HepG2 (cell line): ENCODE measurements at regions not wholly inside any gene's neighbourhood (a gene's known extent, or its start where the extent isn't known, plus 50 kb on each side); places are given as distances from the start of the nearest gene placed in this dataset.

Source experiments
- ATAC-seq: fragments of 200-7000 bp; cut with Tn5 transposase; 3 replicates; pipeline ENCODE4 v1.9.1; 2020; ENCODE audit warnings: mild to moderate bottlenecking, moderate library complexity
- BruUV-seq: library from RNA; stranded (reverse); fragments of 400-500 nt; replicated peaks from 2 replicates; lab custom pipeline; 2021; lab: Mats Ljungman, UMichigan
- CTCF ChIA-PET: fragments of 300-600 bp; formaldehyde crosslinking; extraction: SDS; loops from one replicate; lab custom pipeline; 2021; ENCODE audit warnings: low total read pairs, inconsistent platforms, low intra/inter-chr PET ratio; lab: Yijun Ruan, JAX
- POLR2A ChIA-PET: fragments of 350-600 bp; sonication (Branson Sonifier 250); formaldehyde crosslinking; loops from one replicate; lab custom pipeline; 2020; ENCODE audit warnings: antibody characterized with exemption, inconsistent platforms; lab: Yijun Ruan, JAX
- DNase-seq: peaks from one replicate; pipeline ENCODE4 v3.0.0-alpha.2; 2015; ENCODE audit warnings: low spot score
- FAIRE-seq: peaks from 3 replicates; lab custom pipeline; 2011; peaks lifted over from hg19 to GRCh38; lab: Jason Lieb, UNC
- H2AFZ ChIP-seq: one replicate; pipeline ENCODE4 v1.6.1; 2011; ENCODE audit warnings: low read length, inconsistent platforms
- H3K27ac ChIP-seq: fragments of 300-600 bp; 3 replicates; pipeline ENCODE4 v1.8.0; 2011; ENCODE audit warnings: mixed run types, mild to moderate bottlenecking, mixed read lengths, low read length, inconsistent platforms; ENCODE audit not compliant: insufficient read depth; ENCODE audit errors: extremely low read length
- H3K27me3 ChIP-seq, 2 experiments: fragments of 200-600 bp in 1 of 2; 2 replicates in 1 of 2; 3 replicates in 1 of 2; pipeline versions ENCODE4 v1.6.0 to v1.8.0; 2011; ENCODE audit warnings: low read length in 2 of 2, mild to moderate bottlenecking in 2 of 2, moderate library complexity in 2 of 2, inconsistent platforms in 1 of 2; ENCODE audit not compliant: insufficient read depth in 2 of 2, control insufficient read depth in 1 of 2
- H3K36me3 ChIP-seq, 2 experiments: fragments of 200-600 bp in 1 of 2; replicated peaks in 1 of 2; 2 replicates in 1 of 2; 3 replicates in 1 of 2; pipeline versions ENCODE4 v1.5.1 to v1.8.0; 2011; ENCODE audit warnings: low read length in 2 of 2, inconsistent platforms in 1 of 2; ENCODE audit not compliant: insufficient read depth in 2 of 2, control insufficient read depth in 1 of 2
- H3K4me1 ChIP-seq: 2 replicates; pipeline ENCODE4 v1.5.1; 2012; ENCODE audit warnings: low read length, inconsistent platforms; ENCODE audit not compliant: insufficient read depth
- H3K4me2 ChIP-seq: 2 replicates; pipeline ENCODE4 v1.6.0; 2011; ENCODE audit warnings: low read depth, low read length, inconsistent platforms
- H3K4me3 ChIP-seq, 3 experiments: fragments of 200-600 bp in 1 of 3; sonication (generic), shearing (Covaris generic) in 1 of 3; replicated peaks in 1 of 3; 2 replicates each; pipeline ENCODE4 v1.5.1; 2011 to 2016; ENCODE audit warnings: low read length in 3 of 3, inconsistent platforms in 2 of 3, low read depth in 2 of 3, mild to moderate bottlenecking in 2 of 3, control low read depth in 1 of 3, mixed read lengths in 1 of 3; ENCODE audit not compliant: insufficient read depth in 1 of 3
- H3K79me2 ChIP-seq: one replicate; pipeline ENCODE4 v1.6.1; 2011; ENCODE audit warnings: low read length, inconsistent platforms; ENCODE audit not compliant: insufficient read depth
- H3K9ac ChIP-seq: 2 replicates; pipeline ENCODE4 v1.6.0; 2011; ENCODE audit warnings: mild to moderate bottlenecking, low read depth, low read length, inconsistent platforms; ENCODE audit not compliant: insufficient read depth
- H3K9me3 ChIP-seq: 2 replicates; pipeline ENCODE4 v1.5.1; 2012; ENCODE audit warnings: mild to moderate bottlenecking, low read length
- H4K20me1 ChIP-seq: 2 replicates; pipeline ENCODE4 v1.6.0; 2011; ENCODE audit warnings: inconsistent platforms, mild to moderate bottlenecking, low read length, moderate library complexity; ENCODE audit not compliant: insufficient read depth
- CREB1 ChIP-seq, 2 experiments: fragments of 450-650 bp in 1 of 2; IDR thresholded peaks; 2 replicates each; pipeline ENCODE4 v1.6.1; 2016 to 2017; ENCODE audit warnings: control low read depth in 1 of 2, mild to moderate bottlenecking in 1 of 2, missing compliant biosample characterization in 1 of 2, missing genetic modification characterization in 1 of 2
- HMGXB4 ChIP-seq, 2 experiments: sonication (generic) in 1 of 2; formaldehyde crosslinking in 1 of 2; IDR thresholded peaks; 2 replicates each; pipeline versions ENCODE4 v1.4.0 to v1.6.1; 2018 to 2020; ENCODE audit warnings: missing genetic modification reagents in 2 of 2, borderline replicate concordance in 1 of 2, low read depth in 1 of 2, mild to moderate bottlenecking in 1 of 2, missing biosample characterization in 1 of 2
- KAT8 ChIP-seq: IDR thresholded peaks from 2 replicates; pipeline ENCODE4 v1.6.1; 2016; ENCODE audit warnings: missing genetic modification reagents, missing compliant biosample characterization
- PAWR ChIP-seq: sonication (generic); formaldehyde crosslinking; IDR thresholded peaks from 2 replicates; pipeline ENCODE4 v1.4.0; 2020; ENCODE audit warnings: missing genetic modification reagents, mild to moderate bottlenecking, borderline replicate concordance
- PRDM15 ChIP-seq: sonication (generic); formaldehyde crosslinking; IDR thresholded peaks from 2 replicates; pipeline ENCODE4 v1.4.0; 2020; ENCODE audit warnings: missing genetic modification reagents
- ZBTB21 ChIP-seq: sonication (generic); formaldehyde crosslinking; IDR thresholded peaks from 2 replicates; pipeline ENCODE4 v1.4.0; 2020; ENCODE audit warnings: missing genetic modification reagents
- ZEB1 ChIP-seq: IDR thresholded peaks from 2 replicates; pipeline ENCODE4 v1.6.1; 2012; ENCODE audit warnings: mild to moderate bottlenecking, low read depth, inconsistent platforms; ENCODE audit not compliant: insufficient replicate concordance
- ZNF17 ChIP-seq: sonication (generic); formaldehyde crosslinking; IDR thresholded peaks from 2 replicates; pipeline ENCODE4 v1.5.0; 2020; ENCODE audit warnings: mild to moderate bottlenecking, missing genetic modification reagents
- ZNF251 ChIP-seq: sonication (generic); formaldehyde crosslinking; IDR thresholded peaks from 2 replicates; pipeline ENCODE4 v1.9.0; 2021; ENCODE audit warnings: mild to moderate bottlenecking, missing genetic modification reagents
- ZNF329 ChIP-seq: sonication (generic); formaldehyde crosslinking; IDR thresholded peaks from 2 replicates; pipeline ENCODE4 v1.9.0; 2021; ENCODE audit warnings: low read depth, mild to moderate bottlenecking, missing genetic modification reagents
- ZNF337 ChIP-seq: sonication (generic); formaldehyde crosslinking; IDR thresholded peaks from 2 replicates; pipeline ENCODE4 v1.5.1; 2020; ENCODE audit warnings: missing genetic modification reagents, low read depth, mild to moderate bottlenecking, borderline replicate concordance
- ZNF354B ChIP-seq: sonication (generic); formaldehyde crosslinking; IDR thresholded peaks from 2 replicates; pipeline ENCODE4 v1.8.0; 2022; ENCODE audit warnings: mild to moderate bottlenecking, missing genetic modification reagents
- ZNF383 ChIP-seq: sonication (generic); formaldehyde crosslinking; IDR thresholded peaks from 2 replicates; pipeline ENCODE4 v1.4.0; 2020; ENCODE audit warnings: missing genetic modification reagents, mild to moderate bottlenecking, borderline replicate concordance
- ZNF446 ChIP-seq: sonication (generic); formaldehyde crosslinking; IDR thresholded peaks from 2 replicates; pipeline ENCODE4 v1.5.0; 2020; ENCODE audit warnings: mild to moderate bottlenecking, missing genetic modification reagents
- ZNF451 ChIP-seq: sonication (generic); formaldehyde crosslinking; IDR thresholded peaks from 2 replicates; pipeline ENCODE4 v1.5.0; 2020; ENCODE audit warnings: mild to moderate bottlenecking, missing genetic modification reagents
- ZNF850 ChIP-seq: sonication (generic); formaldehyde crosslinking; conservative IDR thresholded peaks from 2 replicates; pipeline ENCODE4 v1.9.0; 2021; ENCODE audit warnings: mild to moderate bottlenecking, missing genetic modification reagents
- ZXDC ChIP-seq: sonication (generic); formaldehyde crosslinking; IDR thresholded peaks from 2 replicates; pipeline ENCODE4 v1.5.0; 2020; ENCODE audit warnings: mild to moderate bottlenecking, missing genetic modification reagents
- WGBS: methylation state at CpG from one replicate; pipeline ENCODE4 v1.1.6; 2017; ENCODE audit warnings: low lambda C conversion rate; 5-methylcytosine and 5-hydroxymethylcytosine counted together
- in situ Hi-C: cut with HindIII; loops from 2 replicates; pipeline ENCODE4 v1.10.0; 2017; ENCODE audit warnings: low pct_unique_long_range_greater_than_20kb; ENCODE audit not compliant: extremely low pct_ligation_motif_present
- intact Hi-C: fragments of 100-400 bp; cut with micrococcal nuclease; formaldehyde crosslinking; loops from one replicate; pipeline ENCODE4 v1.10.0; 2022; ENCODE audit not compliant: unreplicated experiment

- no peak for FAIRE-seq
These were observed 333.8 kb upstream of the AKR1E2 start for GRCh38 chr10:4492202-4492601.

More at GRCh38 chr10:4492202-4492601, 333.8 kb upstream of the AKR1E2 start:
- intact Hi-C loops = no loop called here
- Histone ChIP-seq H3K4me2 (no peak overlapping the region), H3K79me2 (no peaks in the 10 kb centered on the region), H3K36me3 (no peaks in the 10 kb centered on the region), H3K9ac (no peak overlapping the region), H3K27ac (no peak overlapping the region), H2AFZ (no peak overlapping the region), H3K9me3 (no peaks in the 10 kb centered on the region), H3K27me3 (no peaks in the 10 kb centered on the region), H4K20me1 (no peaks in the 10 kb centered on the region)
- ATAC-seq (no peak), DNase-seq (no peak)
- in situ Hi-C loops = no loop called here
- WGBS = 8% methylated on average over 6 of the region's 6 CpGs
- ChIA-PET CTCF (no interaction called here), POLR2A (no interaction called here)
- TF ChIP-seq KAT8 = no peak
- no peak for TF ChIP-seq ZNF850
- no peak for TF ChIP-seq ZEB1
- TF ChIP-seq ZBTB21 (CRISPR knock-in tag) = no peak
- TF ChIP-seq ZXDC (CRISPR knock-in tag) = no peak
- TF ChIP-seq CREB1 (IDR thresholded peaks at IDR 0.05) = no peak
- TF ChIP-seq CREB1 (CRISPR knock-in tag; IDR thresholded peaks at IDR 0.05) = no peak
- no peak for TF ChIP-seq ZNF337 (CRISPR knock-in tag)
- TF ChIP-seq ZNF329 (CRISPR knock-in tag) = no peak
- no peak for TF ChIP-seq PAWR
- no peak for TF ChIP-seq ZNF451 (CRISPR knock-in tag)
- no peak for TF ChIP-seq ZNF446 (CRISPR knock-in tag)
- no peak for TF ChIP-seq ZNF251 (CRISPR knock-in tag)
- no peak for TF ChIP-seq ZNF17 (CRISPR knock-in tag)
- no peak for TF ChIP-seq HMGXB4 (CRISPR knock-in tag; IDR thresholded peaks at IDR 0.05; ENCODE audit: borderline replicate concordance in 1 of 2, low read depth in 1 of 2)
- TF ChIP-seq ZNF383 = no peak
- no peak for TF ChIP-seq PRDM15 (CRISPR knock-in tag)
- no peak for TF ChIP-seq ZNF354B (CRISPR knock-in tag)
- TF ChIP-seq, all 625 proteins: peak for 0
- H3K4me3 ChIP-seq = no peak overlapping the region
- BruUV-seq = no TSS peak
- no peaks in the 10 kb centered on the region for H3K4me1 ChIP-seq
